GM10248 (cell line): ENCODE measurements at regions not wholly inside any gene's neighbourhood (a gene's known extent, or its start where the extent isn't known, plus 50 kb on each side); places are given as distances from the start of the nearest gene placed in this dataset.

Experiments
- CTCF ChIA-PET: fragments of 300-600 bp; sonication (Branson Sonifier 250); formaldehyde crosslinking; extraction: SDS; loops from one replicate; lab custom pipeline; 2021; ENCODE audit warnings: antibody characterized with exemption; lab: Yijun Ruan, JAX
- POLR2A ChIA-PET: fragments of 350-650 bp; sonication (Branson Sonifier 250); formaldehyde crosslinking; extraction: SDS; loops from one replicate; lab custom pipeline; 2020; ENCODE audit warnings: antibody characterized with exemption; lab: Yijun Ruan, JAX
- DNase-seq: peaks from one replicate; pipeline ENCODE4 v3.0.0; 2012; ENCODE audit errors: extremely low spot score
- CTCF ChIP-seq: IDR thresholded peaks from 2 replicates; pipeline ENCODE4 v1.5.1; 2012; ENCODE audit warnings: mild to moderate bottlenecking, low read depth; ENCODE audit errors: extremely low read depth, missing control alignments, control extremely low read depth

GRCh38 chr18:55990186-55990585 is 402.2 kb upstream of the TCF4 start:
- CTCF ChIA-PET = no interaction called here
- POLR2A ChIA-PET = no interaction called here
- TF ChIP-seq CTCF = no peak
- DNase-seq = no peak

- TF ChIP-seq CTCF = no peak
Measured at GRCh38 chr18:55988537-55988936, 400.5 kb upstream of the TCF4 start.

GRCh38 chr18:55983433-55983832 is 395.4 kb upstream of the TCF4 start:
- POLR2A ChIA-PET = no interaction called here
- CTCF ChIA-PET = interaction anchor here (1.6 kb wide), 1 partner anchor 14 kb away, joined by 4 read pairs; no protein-coding TSS in a partner anchor
- no peak for TF ChIP-seq CTCF

More at GRCh38 chr18:55988537-55988936, 400.5 kb upstream of the TCF4 start:
- ChIA-PET CTCF (no interaction called here), POLR2A (no interaction called here)
- DNase-seq = no peak

GRCh38 chr18:55982992-55983391 is 395.0 kb upstream of the TCF4 start:
- DNase-seq = no peak
- no peak for TF ChIP-seq CTCF
- ChIA-PET POLR2A (no interaction called here), CTCF (interaction anchor here (1.6 kb wide), 1 partner anchor 15 kb away, joined by 4 read pairs; no protein-coding TSS in a partner anchor)

More at GRCh38 chr18:55983433-55983832, 395.4 kb upstream of the TCF4 start:
- DNase-seq = no peak

DNA sequence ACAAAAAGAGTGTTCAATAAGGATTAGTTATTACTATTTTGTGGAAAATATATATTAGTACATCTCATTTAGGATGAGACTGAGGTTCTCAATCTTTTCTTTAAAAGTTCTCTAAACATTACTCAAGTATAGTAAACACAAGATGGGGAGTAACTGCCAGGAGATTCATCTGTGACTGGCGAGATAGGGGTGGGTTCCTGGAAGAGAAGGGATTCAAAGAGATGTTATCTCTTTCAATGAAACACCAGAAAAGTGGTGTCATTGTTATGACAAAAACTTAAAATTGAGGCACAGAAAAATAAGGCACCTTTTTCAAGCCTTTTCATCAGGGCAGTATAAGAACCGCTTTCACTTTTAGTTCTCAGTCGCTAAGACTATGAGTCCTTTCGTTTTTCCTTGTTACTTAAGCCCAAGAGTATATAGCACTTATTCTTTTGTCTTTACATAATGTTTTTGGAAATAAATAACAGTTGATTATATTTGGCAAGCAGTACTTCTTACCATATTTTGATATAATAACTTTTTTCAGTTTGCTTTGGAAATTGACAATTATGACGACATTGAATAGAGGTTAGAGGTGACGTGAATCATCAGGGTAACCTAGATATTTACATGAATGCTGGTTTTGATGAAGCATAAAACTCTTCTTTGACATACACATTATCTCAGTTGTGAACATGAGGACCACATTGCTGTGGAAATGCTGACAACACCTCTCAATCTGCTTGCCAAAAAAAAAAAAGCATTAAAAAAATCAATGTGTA is 393.9 kb upstream of the TCF4 start:
- DNase-seq = no peak
- no peak for TF ChIP-seq CTCF
- ChIA-PET CTCF (interaction anchor here (1.6 kb wide), 1 partner anchor 16 kb away, joined by 4 read pairs; no protein-coding TSS in a partner anchor), POLR2A (no interaction called here)

GRCh38 chr18:55974521-55974920 is 386.5 kb upstream of the TCF4 start:
- no peak for TF ChIP-seq CTCF
- ChIA-PET POLR2A (no interaction called here), CTCF (no interaction called here)
- no peak for DNase-seq

GRCh38 chr18:55968550-55968949 is 380.6 kb upstream of the TCF4 start:
- ChIA-PET POLR2A (no interaction called here), CTCF (no interaction called here)
- no peak for DNase-seq
- no peak for TF ChIP-seq CTCF
